Endothelial cell (in vitro differentiated cells): ENCODE measurements at regions not wholly inside any gene's neighbourhood (a gene's known extent, or its start where the extent isn't known, plus 50 kb on each side); places are given as distances from the start of the nearest gene placed in this dataset.

Source experiments
- DNase-seq: peaks from one replicate; pipeline ENCODE4 v3.0.0; 2021; ENCODE audit warnings: low spot score
- H3K27ac Mint-ChIP-seq: one replicate; pipeline ENCODE4 v1.8.0; 2021; ENCODE audit warnings: mixed read lengths, inconsistent platforms; ENCODE audit not compliant: unreplicated experiment
- H3K27me3 Mint-ChIP-seq: one replicate; pipeline ENCODE4 v1.8.0; 2021; ENCODE audit warnings: mild to moderate bottlenecking, moderate library complexity, mixed read lengths, inconsistent platforms; ENCODE audit not compliant: unreplicated experiment
- H3K36me3 Mint-ChIP-seq: one replicate; pipeline ENCODE4 v1.8.0; 2021; ENCODE audit warnings: mild to moderate bottlenecking, low read depth, mixed read lengths, inconsistent platforms; ENCODE audit not compliant: unreplicated experiment
- H3K4me1 Mint-ChIP-seq: one replicate; pipeline ENCODE4 v1.8.0; 2021; ENCODE audit warnings: mild to moderate bottlenecking, mixed read lengths, inconsistent platforms; ENCODE audit not compliant: unreplicated experiment
- H3K4me3 Mint-ChIP-seq: one replicate; pipeline ENCODE4 v1.8.0; 2021; ENCODE audit warnings: mild to moderate bottlenecking, mixed read lengths, inconsistent platforms; ENCODE audit not compliant: unreplicated experiment
- H3K9me3 Mint-ChIP-seq: one replicate; pipeline ENCODE4 v1.8.0; 2021; ENCODE audit warnings: mixed read lengths, inconsistent platforms; ENCODE audit not compliant: unreplicated experiment
- CTCF ChIP-seq: fragments of 200-600 bp; sonication (generic); IDR thresholded peaks from one replicate; pipeline ENCODE4 v1.5.0; 2021; ENCODE audit warnings: antibody characterized with exemption; ENCODE audit not compliant: unreplicated experiment

DNA sequence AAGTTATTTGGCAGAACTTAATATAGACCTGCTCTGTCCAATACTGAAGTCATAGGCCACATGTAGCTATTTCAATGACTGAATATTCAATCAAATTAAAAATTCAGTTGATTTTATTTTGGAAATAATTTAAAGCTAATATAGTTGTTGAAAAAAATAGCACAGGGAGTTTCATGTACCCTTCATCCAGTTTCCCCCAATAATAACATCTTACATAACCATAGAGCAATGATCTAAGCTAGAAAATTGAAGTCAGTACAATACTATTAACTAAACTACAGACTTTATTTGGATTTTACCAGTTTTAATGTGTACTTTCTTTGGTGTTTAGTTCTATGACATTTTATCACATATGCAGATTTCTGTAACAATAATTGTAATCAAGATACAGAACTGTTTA, 212.2 kb upstream of the HDDC2 start:
- no peak for TF ChIP-seq CTCF
- Mint-ChIP-seq H3K4me3 (no peak overlapping the region), H3K9me3 (no peaks in the 10 kb centered on the region), H3K4me1 (peaks cover 3% of the 10 kb centered on the region), H3K36me3 (peaks cover 8% of the 10 kb centered on the region), H3K27ac (no peak overlapping the region), H3K27me3 (no peaks in the 10 kb centered on the region)
- DNase-seq: no peak

DNA sequence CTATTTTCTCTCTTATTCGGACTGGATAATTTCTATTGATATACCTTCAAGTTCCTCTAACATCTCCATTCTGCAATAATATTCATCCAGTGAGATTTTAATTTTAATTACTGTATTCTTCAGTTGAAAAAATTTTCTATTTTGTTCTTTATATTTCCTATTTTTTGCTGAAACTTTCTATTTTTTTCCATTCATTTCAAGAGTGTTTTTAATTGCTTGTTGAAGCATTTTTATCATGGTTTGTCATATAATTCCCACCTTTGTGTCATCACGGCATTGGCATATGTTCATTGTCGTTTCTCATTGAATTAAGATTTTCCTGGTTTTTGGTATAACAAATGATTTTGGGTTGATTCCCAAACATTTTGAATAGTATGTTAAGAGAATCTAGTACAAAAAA, 214.9 kb upstream of the HDDC2 start:
- Mint-ChIP-seq H3K9me3 (no peaks in the 10 kb centered on the region), H3K27me3 (no peaks in the 10 kb centered on the region), H3K4me1 (peaks cover 6% of the 10 kb centered on the region), H3K36me3 (peaks cover 8% of the 10 kb centered on the region), H3K27ac (no peak overlapping the region), H3K4me3 (no peak overlapping the region)
- no peak for TF ChIP-seq CTCF
- DNase-seq: no peak

GRCh38 chr6:125519367-125519766, 217.6 kb upstream of the HDDC2 start:
- peaks cover 6% of the 10 kb centered on the region for H3K4me1 Mint-ChIP-seq
- TF ChIP-seq CTCF: no peak
- H3K27me3 Mint-ChIP-seq: no peaks in the 10 kb centered on the region
- H3K36me3 Mint-ChIP-seq: peaks cover 8% of the 10 kb centered on the region
- no peak for DNase-seq
- H3K9me3 Mint-ChIP-seq: no peaks in the 10 kb centered on the region
- no peak overlapping the region for H3K27ac Mint-ChIP-seq
- no peak overlapping the region for H3K4me3 Mint-ChIP-seq

- no peak for DNase-seq
- no peak overlapping the region for H3K4me3 Mint-ChIP-seq
- H3K9me3 Mint-ChIP-seq: no peaks in the 10 kb centered on the region
- TF ChIP-seq CTCF: no peak
- H3K4me1 Mint-ChIP-seq: peaks cover 40% of the 10 kb centered on the region
- H3K27ac Mint-ChIP-seq: peak overlapping the region; percentile 46
- peaks cover 3% of the 10 kb centered on the region for H3K27me3 Mint-ChIP-seq
- H3K36me3 Mint-ChIP-seq: no peaks in the 10 kb centered on the region
These were observed 222.6 kb upstream of the HDDC2 start for GRCh38 chr6:125524356-125524755.

- no peak overlapping the region for H3K4me3 Mint-ChIP-seq
- TF ChIP-seq CTCF: no peak
- no peaks in the 10 kb centered on the region for H3K36me3 Mint-ChIP-seq
- H3K27me3 Mint-ChIP-seq: peaks cover 3% of the 10 kb centered on the region
- DNase-seq: no peak
- H3K27ac Mint-ChIP-seq: no peak overlapping the region
- peaks cover 49% of the 10 kb centered on the region for H3K4me1 Mint-ChIP-seq
- no peaks in the 10 kb centered on the region for H3K9me3 Mint-ChIP-seq
These were observed 223.3 kb upstream of the HEY2 start for GRCh38 chr6:125526007-125526720.
